Liver (tissue), 8 donors: ENCODE measurements at regions not wholly inside any gene's neighbourhood (a gene's known extent, or its start where the extent isn't known, plus 50 kb on each side); places are given as distances from the start of the nearest gene placed in this dataset.

Source experiments
- DNase-seq: peaks from one replicate; pipeline ENCODE4 v3.0.0-alpha.2; 2017; ENCODE audit warnings: low spot score
- H3K27ac ChIP-seq, 2 donors: one replicate each; pipeline ENCODE4 v1.7.0; 2013; ENCODE audit warnings: inconsistent platforms in 2 of 2, low read length in 2 of 2, control low read depth in 1 of 2, low read depth in 1 of 2, mild to moderate bottlenecking in 1 of 2
- H3K27me3 ChIP-seq, 4 donors: one replicate each; pipeline versions ENCODE4 v1.6.1 to v1.7.0; 2013; ENCODE audit warnings: low read length in 3 of 4, inconsistent platforms in 1 of 4, mild to moderate bottlenecking in 1 of 4, moderate library complexity in 1 of 4; ENCODE audit not compliant: control insufficient read depth in 4 of 4, insufficient read depth in 4 of 4
- H3K36me3 ChIP-seq, 4 donors: one replicate each; pipeline versions ENCODE4 v1.6.1 to v1.7.0; 2013; ENCODE audit warnings: low read length in 3 of 4, mild to moderate bottlenecking in 3 of 4, low read depth in 1 of 4, moderate library complexity in 1 of 4; ENCODE audit not compliant: control insufficient read depth in 4 of 4, insufficient read depth in 3 of 4
- H3K4me1 ChIP-seq, 4 donors: one replicate each; pipeline versions ENCODE4 v1.6.1 to v1.7.0; 2013; ENCODE audit warnings: low read length in 3 of 4, mild to moderate bottlenecking in 3 of 4, moderate library complexity in 1 of 4; ENCODE audit not compliant: control insufficient read depth in 4 of 4, insufficient read depth in 4 of 4
- H3K4me3 ChIP-seq, 3 donors: one replicate each; pipeline versions ENCODE4 v1.6.1 to v1.7.0; 2013; ENCODE audit warnings: low read length in 3 of 3, control low read depth in 1 of 3, low read depth in 1 of 3, mild to moderate bottlenecking in 1 of 3
- H3K9ac ChIP-seq, 2 donors: one replicate each; pipeline ENCODE4 v1.7.0; 2013; ENCODE audit warnings: low read length in 2 of 2, mild to moderate bottlenecking in 2 of 2, moderate library complexity in 2 of 2, control low read depth in 1 of 2, low read depth in 1 of 2
- H3K9me3 ChIP-seq, 4 donors: one replicate each; pipeline versions ENCODE4 v1.6.1 to v1.7.0; 2013; ENCODE audit warnings: low read length in 3 of 4; ENCODE audit not compliant: control insufficient read depth in 4 of 4
- ATF3 ChIP-seq: IDR thresholded peaks from 2 replicates; pipeline ENCODE4 v1.6.1; 2016; ENCODE audit warnings: antibody characterized with exemption
- CTCF ChIP-seq: fragments of 150-350 bp; IDR thresholded peaks from 2 replicates; pipeline ENCODE4 v1.5.1; 2017; ENCODE audit warnings: improper control_type of control experiment, low read depth, low read length; ENCODE audit not compliant: missing input control
- EGR1 ChIP-seq, 2 donors: IDR thresholded peaks; 2 replicates each; pipeline ENCODE4 v1.6.1; 2016 to 2018; ENCODE audit warnings: antibody characterized with exemption in 2 of 2, low read depth in 2 of 2
- FOXA2 ChIP-seq: IDR thresholded peaks from 2 replicates; pipeline ENCODE4 v1.6.1; 2016; ENCODE audit warnings: antibody characterized with exemption
- GABPA ChIP-seq, 2 donors: IDR thresholded peaks in 1 of 2; conservative IDR thresholded peaks in 1 of 2; 2 replicates each; pipeline ENCODE4 v1.6.1; 2016; ENCODE audit warnings: antibody characterized with exemption in 2 of 2, mild to moderate bottlenecking in 1 of 2, moderate library complexity in 1 of 2
- HNF4A ChIP-seq, 2 donors: conservative IDR thresholded peaks; 2 replicates each; pipeline ENCODE4 v1.6.1; 2016; ENCODE audit warnings: antibody characterized with exemption in 2 of 2, mild to moderate bottlenecking in 2 of 2
- HNF4G ChIP-seq: IDR thresholded peaks from 2 replicates; pipeline ENCODE4 v1.6.1; 2016; ENCODE audit warnings: antibody characterized with exemption
- JUND ChIP-seq, 2 donors: IDR thresholded peaks; 2 replicates each; pipeline ENCODE4 v1.6.1; 2016; ENCODE audit warnings: antibody characterized with exemption in 2 of 2
- MAX ChIP-seq: IDR thresholded peaks from 2 replicates; pipeline ENCODE4 v1.6.1; 2016; ENCODE audit warnings: antibody characterized with exemption
- NR2F2 ChIP-seq: IDR thresholded peaks from 2 replicates; pipeline ENCODE4 v1.6.1; 2016; ENCODE audit warnings: antibody characterized with exemption
- RXRA ChIP-seq, 2 donors: IDR thresholded peaks; 2 replicates each; pipeline ENCODE4 v1.6.1; 2017 to 2018; ENCODE audit warnings: antibody characterized with exemption in 2 of 2, mild to moderate bottlenecking in 1 of 2
- SP1 ChIP-seq: IDR thresholded peaks from 2 replicates; pipeline ENCODE4 v1.6.1; 2018; ENCODE audit warnings: antibody characterized with exemption, mild to moderate bottlenecking
- TAF1 ChIP-seq: conservative IDR thresholded peaks from 2 replicates; pipeline ENCODE4 v1.6.1; 2016; ENCODE audit warnings: antibody characterized with exemption, mild to moderate bottlenecking
- YY1 ChIP-seq: IDR thresholded peaks from 2 replicates; pipeline ENCODE4 v1.6.1; 2016; ENCODE audit warnings: antibody characterized with exemption, mild to moderate bottlenecking
- ZBTB33 ChIP-seq: IDR thresholded peaks from 2 replicates; pipeline ENCODE4 v1.6.1; 2016; ENCODE audit warnings: antibody characterized with exemption
- WGBS: extraction: QIAGEN DNeasy Blood & Tissue Kit; methylation state at CpG from one replicate; pipeline ENCODE4 v1.1.7; 2013; 5-methylcytosine and 5-hydroxymethylcytosine counted together
- donor health status: healthy.
- donor health status: healthy.
- donor health status: healthy.
- donor health status: healthy.
- donor health status: healthy.

- Histone ChIP-seq H3K9me3 (no peaks in the 10 kb centered on the region), H3K27ac (no peak overlapping the region), H3K4me1 (peaks cover 0 to 2% (median 0%) of the 10 kb centered on the region in 4 donors), H3K9ac (no peak overlapping the region), H3K36me3 (no peaks in the 10 kb centered on the region), H3K27me3 (no peaks in the 10 kb centered on the region), H3K4me3 (no peak overlapping the region)
- TF ChIP-seq HNF4A (conservative IDR thresholded peaks at IDR 0.05) (no peak), MAX (no peak), JUND (IDR thresholded peaks at IDR 0.05) (no peak), CTCF (no peak), SP1 (no peak), EGR1 (IDR thresholded peaks at IDR 0.05; ENCODE audit: low read depth in 2 of 2) (no peak), NR2F2 (no peak), ATF3 (no peak), FOXA2 (no peak), HNF4G (no peak), YY1 (no peak), TAF1 (no peak), ZBTB33 (no peak), GABPA (IDR thresholded peaks at IDR 0.05 in 1 of 2, conservative IDR thresholded peaks at IDR 0.05 in 1 of 2) (no peak)
- DNase-seq: no peak
- WGBS: 75% methylated on average over 1 of the region's 1 CpG
Measured at GRCh38 chr4:74625981-74626380, 168.3 kb downstream of the BTC start.

GRCh38 chr4:74627093-74627492 lies 167.2 kb downstream of the BTC start:
- no peaks in the 10 kb centered on the region for H3K36me3 ChIP-seq
- no peak for DNase-seq
- H3K9ac ChIP-seq: no peak overlapping the region
- H3K4me1 ChIP-seq: peaks cover 0 to 2% (median 0%) of the 10 kb centered on the region in 4 donors
- TF ChIP-seq GABPA (IDR thresholded peaks at IDR 0.05 in 1 of 2, conservative IDR thresholded peaks at IDR 0.05 in 1 of 2): no peak
- no peak overlapping the region for H3K27ac ChIP-seq
- H3K27me3 ChIP-seq: no peaks in the 10 kb centered on the region
- H3K4me3 ChIP-seq: no peak overlapping the region
- 97% methylated on average over 4 of the region's 4 CpGs for WGBS
- H3K9me3 ChIP-seq: no peaks in the 10 kb centered on the region

- Histone ChIP-seq H3K27me3 (no peaks in the 10 kb centered on the region), H3K4me1 (peaks cover 0 to 2% (median 0%) of the 10 kb centered on the region in 4 donors), H3K9me3 (no peaks in the 10 kb centered on the region), H3K9ac (no peak overlapping the region), H3K4me3 (no peak overlapping the region), H3K36me3 (no peaks in the 10 kb centered on the region), H3K27ac (no peak overlapping the region)
- TF ChIP-seq HNF4A (conservative IDR thresholded peaks at IDR 0.05) (peak in 1 of 2 donors; percentile 4), RXRA (IDR thresholded peaks at IDR 0.05) (no peak), FOXA2 (no peak)
- no peak for DNase-seq
- WGBS: 44% methylated on average over 4 of the region's 4 CpGs
Measured at GRCh38 chr4:74627504-74627903, 166.8 kb downstream of the BTC start.
